Activated naive CD8-positive, alpha-beta T cell treated with anti-CD3 and anti-CD28 coated beads, Interleukin-2, amount 50 U/mL, for 24 hours (primary cell): ENCODE measurements at regions not wholly inside any gene's neighbourhood (a gene's known extent, or its start where the extent isn't known, plus 50 kb on each side); places are given as distances from the start of the nearest gene placed in this dataset.

ENCODE experiments used
- ATAC-seq: fragments of 150-1000 bp; cut with Tn5 transposase; one replicate; pipeline ENCODE4 v1.10.0; 2021
- DNase-seq: peaks from one replicate; pipeline ENCODE4 v3.0.0; 2021
- H3K27ac Mint-ChIP-seq: one replicate; pipeline ENCODE4 v1.8.0; 2021; ENCODE audit warnings: mild to moderate bottlenecking, mixed read lengths
- H3K27me3 Mint-ChIP-seq: one replicate; pipeline ENCODE4 v1.8.0; 2021; ENCODE audit warnings: mixed read lengths
- H3K36me3 Mint-ChIP-seq: one replicate; pipeline ENCODE4 v1.8.0; 2021; ENCODE audit warnings: low read depth, mixed read lengths
- H3K4me1 Mint-ChIP-seq: one replicate; pipeline ENCODE4 v1.8.0; 2021; ENCODE audit warnings: mixed read lengths
- H3K4me3 Mint-ChIP-seq: one replicate; pipeline ENCODE4 v1.8.0; 2021; ENCODE audit warnings: mild to moderate bottlenecking, moderate library complexity, mixed read lengths
- H3K9me3 Mint-ChIP-seq: one replicate; pipeline ENCODE4 v1.8.0; 2021; ENCODE audit warnings: mixed read lengths

DNA sequence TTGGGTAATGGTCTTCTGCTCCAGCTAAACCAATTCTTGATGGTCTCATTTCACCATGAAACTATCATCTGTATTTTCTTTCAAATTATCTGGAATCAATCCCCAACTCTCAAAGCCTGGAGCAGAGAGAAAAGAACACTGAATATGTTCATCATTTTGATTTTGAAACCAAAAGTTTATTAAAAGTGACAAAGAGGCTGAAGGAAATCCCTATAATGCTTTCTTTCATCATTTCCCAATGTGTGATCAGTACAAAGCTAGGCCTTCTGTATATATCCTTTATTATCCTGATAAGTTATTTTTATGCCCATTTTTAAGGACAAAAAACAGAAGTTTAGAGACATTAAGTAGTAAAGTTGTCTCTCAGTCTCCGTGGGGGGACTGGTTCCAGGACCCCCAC, 50.1 kb upstream of the MBNL1 start:
- no peaks in the 10 kb centered on the region for H3K36me3 Mint-ChIP-seq
- peak overlapping the region; percentile 74 for H3K27ac Mint-ChIP-seq
- peaks cover 66% of the 10 kb centered on the region for H3K4me1 Mint-ChIP-seq
- no peak for ATAC-seq
- H3K9me3 Mint-ChIP-seq: no peaks in the 10 kb centered on the region
- H3K4me3 Mint-ChIP-seq: peak overlapping the region; percentile 73
- no peak for DNase-seq
- no peaks in the 10 kb centered on the region for H3K27me3 Mint-ChIP-seq
